ENCODE measurements at regions not wholly inside any gene's neighbourhood (a gene's known extent, or its start where the extent isn't known, plus 50 kb on each side); places are given as distances from the start of the nearest gene placed in this dataset.
"Not testable (repeated sequence)": the region's sequence is repeated elsewhere in the genome, so short reads cannot be mapped to it uniquely, and the experiment has no call there.

GRCh38 chr3:103210583-103210982 lies 775.8 kb downstream of the ZPLD1 start:
- Mint-ChIP-seq H3K27me3 (ENCODE audit: unreplicated experiment) (peaks cover 3% of the 10 kb centered on the region), H3K9me3 (ENCODE audit: unreplicated experiment) (no peaks in the 10 kb centered on the region), H3K4me1 (ENCODE audit: unreplicated experiment) (no peaks in the 10 kb centered on the region), H3K36me3 (ENCODE audit: unreplicated experiment) (no peaks in the 10 kb centered on the region), H3K4me3 (ENCODE audit: unreplicated experiment) (no peak overlapping the region), H3K27ac (ENCODE audit: unreplicated experiment) (no peak overlapping the region)
- TF ChIP-seq, protein P1, sequence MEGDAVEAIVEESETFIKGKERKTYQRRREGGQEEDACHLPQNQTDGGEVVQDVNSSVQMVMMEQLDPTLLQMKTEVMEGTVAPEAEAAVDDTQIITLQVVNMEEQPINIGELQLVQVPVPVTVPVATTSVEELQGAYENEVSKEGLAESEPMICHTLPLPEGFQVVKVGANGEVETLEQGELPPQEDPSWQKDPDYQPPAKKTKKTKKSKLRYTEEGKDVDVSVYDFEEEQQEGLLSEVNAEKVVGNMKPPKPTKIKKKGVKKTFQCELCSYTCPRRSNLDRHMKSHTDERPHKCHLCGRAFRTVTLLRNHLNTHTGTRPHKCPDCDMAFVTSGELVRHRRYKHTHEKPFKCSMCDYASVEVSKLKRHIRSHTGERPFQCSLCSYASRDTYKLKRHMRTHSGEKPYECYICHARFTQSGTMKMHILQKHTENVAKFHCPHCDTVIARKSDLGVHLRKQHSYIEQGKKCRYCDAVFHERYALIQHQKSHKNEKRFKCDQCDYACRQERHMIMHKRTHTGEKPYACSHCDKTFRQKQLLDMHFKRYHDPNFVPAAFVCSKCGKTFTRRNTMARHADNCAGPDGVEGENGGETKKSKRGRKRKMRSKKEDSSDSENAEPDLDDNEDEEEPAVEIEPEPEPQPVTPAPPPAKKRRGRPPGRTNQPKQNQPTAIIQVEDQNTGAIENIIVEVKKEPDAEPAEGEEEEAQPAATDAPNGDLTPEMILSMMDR (IDR thresholded peaks at IDR 0.05): no peak
- no peak for DNase-seq (ENCODE audit: extremely low spot score, unreplicated experiment)

GRCh38 chr3:103218146-103218545 lies 783.3 kb downstream of the ZPLD1 start:
- Mint-ChIP-seq H3K27ac (ENCODE audit: unreplicated experiment) (no peak overlapping the region), H3K4me1 (ENCODE audit: unreplicated experiment) (no peaks in the 10 kb centered on the region), H3K36me3 (ENCODE audit: unreplicated experiment) (no peaks in the 10 kb centered on the region), H3K4me3 (ENCODE audit: unreplicated experiment) (no peak overlapping the region), H3K27me3 (ENCODE audit: unreplicated experiment) (no peaks in the 10 kb centered on the region), H3K9me3 (ENCODE audit: unreplicated experiment) (no peaks in the 10 kb centered on the region)
- TF ChIP-seq, protein P1 (IDR thresholded peaks at IDR 0.05): no peak
- no peak for DNase-seq (ENCODE audit: extremely low spot score, unreplicated experiment)

GRCh38 chr3:103218793-103219192 lies 784.0 kb downstream of the ZPLD1 start:
- TF ChIP-seq, protein P1 (IDR thresholded peaks at IDR 0.05): no peak
- no peaks in the 10 kb centered on the region for H3K4me1 Mint-ChIP-seq (ENCODE audit: unreplicated experiment)
- no peaks in the 10 kb centered on the region for H3K36me3 Mint-ChIP-seq (ENCODE audit: unreplicated experiment)
- H3K9me3 Mint-ChIP-seq (ENCODE audit: unreplicated experiment): no peaks in the 10 kb centered on the region
- H3K4me3 Mint-ChIP-seq (ENCODE audit: unreplicated experiment): no peak overlapping the region
- DNase-seq (ENCODE audit: extremely low spot score, unreplicated experiment): no peak
- H3K27me3 Mint-ChIP-seq (ENCODE audit: unreplicated experiment): no peaks in the 10 kb centered on the region
- H3K27ac Mint-ChIP-seq (ENCODE audit: unreplicated experiment): no peak overlapping the region

- Mint-ChIP-seq H3K9me3 (ENCODE audit: unreplicated experiment) (peaks cover 4% of the 10 kb centered on the region), H3K27ac (ENCODE audit: unreplicated experiment) (no peak overlapping the region), H3K4me3 (ENCODE audit: unreplicated experiment) (no peak overlapping the region), H3K36me3 (ENCODE audit: unreplicated experiment) (no peaks in the 10 kb centered on the region), H3K27me3 (ENCODE audit: unreplicated experiment) (peaks cover 2% of the 10 kb centered on the region), H3K4me1 (ENCODE audit: unreplicated experiment) (no peaks in the 10 kb centered on the region)
- DNase-seq (ENCODE audit: extremely low spot score, unreplicated experiment): no peak
- TF ChIP-seq, protein P1 (IDR thresholded peaks at IDR 0.05): no peak
Observed at GRCh38 chr3:103227651-103228050, 792.8 kb downstream of the ZPLD1 start.

GRCh38 chr3:103247459-103247858 lies 812.6 kb downstream of the ZPLD1 start:
- TF ChIP-seq, protein P1 (IDR thresholded peaks at IDR 0.05): no peak
- H3K4me1 Mint-ChIP-seq (ENCODE audit: unreplicated experiment): no peaks in the 10 kb centered on the region
- H3K36me3 Mint-ChIP-seq (ENCODE audit: unreplicated experiment): no peaks in the 10 kb centered on the region
- no peaks in the 10 kb centered on the region for H3K27me3 Mint-ChIP-seq (ENCODE audit: unreplicated experiment)
- peaks cover 4% of the 10 kb centered on the region for H3K9me3 Mint-ChIP-seq (ENCODE audit: unreplicated experiment)
- no peak overlapping the region for H3K27ac Mint-ChIP-seq (ENCODE audit: unreplicated experiment)
- DNase-seq (ENCODE audit: extremely low spot score, unreplicated experiment): no peak
- no peak overlapping the region for H3K4me3 Mint-ChIP-seq (ENCODE audit: unreplicated experiment)

- not testable (repeated sequence) for H3K36me3 Mint-ChIP-seq (ENCODE audit: unreplicated experiment); H3K27me3 Mint-ChIP-seq (ENCODE audit: unreplicated experiment); H3K9me3 Mint-ChIP-seq (ENCODE audit: unreplicated experiment); H3K4me1 Mint-ChIP-seq (ENCODE audit: unreplicated experiment); DNase-seq (ENCODE audit: extremely low spot score, unreplicated experiment); H3K27ac Mint-ChIP-seq (ENCODE audit: unreplicated experiment); H3K4me3 Mint-ChIP-seq (ENCODE audit: unreplicated experiment)
Observed at GRCh38 chr3:103254827-103255226, 820.0 kb downstream of the ZPLD1 start.
